ENCODE measurements at regions not wholly inside any gene's neighbourhood (a gene's known extent, or its start where the extent isn't known, plus 50 kb on each side); places are given as distances from the start of the nearest gene placed in this dataset.

GRCh38 chr2:206863716-206864115, 75.6 kb upstream of the CPO start:
- no peak overlapping the region for H4K5ac ChIP-seq (ENCODE audit: insufficient read length, low read depth, low read length)
- no peak overlapping the region for H3K9ac ChIP-seq (replicated peaks in 1 of 4; ENCODE audit: extremely low read depth in 1 of 4, low read depth in 3 of 4, low read length in 3 of 4)
- no peaks in the 10 kb centered on the region for H3K23me2 ChIP-seq (ENCODE audit: low read depth, low read length)
- 81% methylated on average over 4 of the region's 4 CpGs; no CpG with 5 or more reads in 1 of the 2 experiments for WGBS, 2 experiments (ENCODE audit: extremely low coverage in 1 of 2, insufficient coverage in 1 of 2, insufficient read length in 1 of 2, insufficient replicate concordance in 2 of 2, low coverage in 1 of 2, low lambda C conversion rate in 2 of 2, missing lambda C conversion rate in 1 of 2)
- H2BK5ac ChIP-seq (ENCODE audit: low read depth, low read length) = no peak overlapping the region
- no peak for DNase-seq (ENCODE audit: low read depth in 1 of 2, low spot score in 2 of 2)
- H2BK15ac ChIP-seq (ENCODE audit: low read length) = no peak overlapping the region
- H3K14ac ChIP-seq (ENCODE audit: insufficient read length) = no peak overlapping the region
- no peak overlapping the region for H3K56ac ChIP-seq (replicated peaks; ENCODE audit: insufficient read length, low read depth, low read length)
- no peak for FAIRE-seq
- no peak overlapping the region for H3K4me2 ChIP-seq (ENCODE audit: insufficient read depth in 1 of 2, low read depth in 2 of 2, low read length in 2 of 2)
- no peaks in the 10 kb centered on the region for H4K20me1 ChIP-seq (replicated peaks in 1 of 2; ENCODE audit: control insufficient read depth in 1 of 2, insufficient read depth in 2 of 2, low read length in 2 of 2)
- no peak overlapping the region for H2AK5ac ChIP-seq (ENCODE audit: low read depth, low read length)
- peaks cover 0 to 7% (median 4%) of the 10 kb centered on the region in 4 experiments; a peak in 4 of 7 replicates for H3K4me1 ChIP-seq (replicated peaks in 1 of 4; ENCODE audit: control insufficient read depth in 3 of 4, insufficient read depth in 4 of 4, low read length in 3 of 4)
- H3K79me1 ChIP-seq (ENCODE audit: low read depth, low read length) = no peaks in the 10 kb centered on the region
- no peaks in the 10 kb centered on the region for H3K9me3 ChIP-seq (ENCODE audit: insufficient read depth in 2 of 2, low read depth in 1 of 2, low read length in 1 of 2)
- H2AFZ ChIP-seq (ENCODE audit: low read length) = no peak overlapping the region
- ChIA-PET CTCF (ENCODE audit: partially characterized antibody) (interaction anchor here (0.9 kb wide), 1 partner anchor 20 kb away, joined by 3 read pairs; no protein-coding TSS in a partner anchor), POLR2A (ENCODE audit: partially characterized antibody) (interaction anchor here (0.8 kb wide), 1 partner anchor 129 kb away, joined by 3 read pairs; no protein-coding TSS in a partner anchor)
- no peak overlapping the region for H3K18ac ChIP-seq (ENCODE audit: extremely low read depth, low read length)
- no peak overlapping the region for H4K8ac ChIP-seq (ENCODE audit: extremely low read depth, insufficient read depth, low read length)
- no peak overlapping the region for H3K23ac ChIP-seq (ENCODE audit: insufficient read length)
- no peak overlapping the region for H2BK120ac ChIP-seq (replicated peaks; ENCODE audit: low read depth, low read length)
- no peak overlapping the region for H2BK20ac ChIP-seq (ENCODE audit: low read length)
- H3K27ac ChIP-seq (ENCODE audit: low read depth, low read length) = no peak overlapping the region
- no peaks in the 10 kb centered on the region for H3K79me2 ChIP-seq (ENCODE audit: control insufficient read depth in 1 of 2, insufficient read depth in 2 of 2, low read length in 2 of 2)
- H3K36me3 ChIP-seq (ENCODE audit: control insufficient read depth in 2 of 4, insufficient read depth in 4 of 4, low read length in 3 of 4) = no peaks in the 10 kb centered on the region; a peak in 1 of 8 replicates
- H3K4me3 ChIP-seq (ENCODE audit: extremely low read depth in 1 of 4, insufficient read depth in 2 of 4, low read depth in 3 of 4, low read length in 4 of 4) = no peak overlapping the region
- H3K4ac ChIP-seq (replicated peaks; ENCODE audit: insufficient read length, low read depth, low read length) = no peak overlapping the region
- H4K91ac ChIP-seq (replicated peaks; ENCODE audit: insufficient read length, low read length) = no peak overlapping the region
- H2BK12ac ChIP-seq (ENCODE audit: low read depth, low read length) = no peak overlapping the region
- no peaks in the 10 kb centered on the region for H3K27me3 ChIP-seq (replicated peaks in 1 of 4; ENCODE audit: control insufficient read depth in 3 of 4, extremely low read depth in 1 of 4, insufficient read depth in 3 of 4, low read length in 3 of 4)
- TF ChIP-seq BCL11A (IDR thresholded peaks at IDR 0.05; ENCODE audit: low read depth in 2 of 2, low read length in 2 of 2) (no peak), CBX8 (IDR thresholded peaks at IDR 0.05; ENCODE audit: borderline replicate concordance, low read depth, low read length) (no peak), SUZ12 (IDR thresholded peaks at IDR 0.05; ENCODE audit: low read length) (no peak), TCF12 (IDR thresholded peaks at IDR 0.05; ENCODE audit: low read depth, low read length) (no peak), SIRT6 (IDR thresholded peaks at IDR 0.05; ENCODE audit: low read length) (no peak), POLR2AphosphoS5 (IDR thresholded peaks at IDR 0.05; ENCODE audit: low read depth, low read length) (no peak), NANOG (IDR thresholded peaks at IDR 0.05; ENCODE audit: insufficient read depth, low read depth, low read length, poor library complexity, severe bottlenecking) (no peak), SRF (IDR thresholded peaks at IDR 0.05; ENCODE audit: low read depth, low read length) (no peak), BRCA1 (IDR thresholded peaks at IDR 0.05; ENCODE audit: low read depth, low read length) (no peak), HDAC6 (IDR thresholded peaks at IDR 0.05; ENCODE audit: low read depth, low read length) (no peak), POLR2A (IDR thresholded peaks at IDR 0.05; ENCODE audit: control extremely low read depth in 1 of 2, low read depth in 2 of 2, low read length in 2 of 2) (no peak), SIX5 (IDR thresholded peaks at IDR 0.05; ENCODE audit: low read depth, low read length) (no peak), EGR1 (IDR thresholded peaks at IDR 0.05; ENCODE audit: borderline replicate concordance, low read depth, low read length) (no peak), TAF1 (IDR thresholded peaks at IDR 0.05; ENCODE audit: low read depth, low read length) (no peak), RNF2 (IDR thresholded peaks at IDR 0.05; ENCODE audit: borderline replicate concordance, low read depth, low read length, missing control alignments, poor library complexity, severe bottlenecking) (no peak)
- TF ChIP-seq, protein P1, sequence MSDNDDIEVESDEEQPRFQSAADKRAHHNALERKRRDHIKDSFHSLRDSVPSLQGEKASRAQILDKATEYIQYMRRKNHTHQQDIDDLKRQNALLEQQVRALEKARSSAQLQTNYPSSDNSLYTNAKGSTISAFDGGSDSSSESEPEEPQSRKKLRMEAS (IDR thresholded peaks at IDR 0.05) = no peak
